ENCODE measurements at regions not wholly inside any gene's neighbourhood (a gene's known extent, or its start where the extent isn't known, plus 50 kb on each side); places are given as distances from the start of the nearest gene placed in this dataset.

GRCh38 chr12:69039911-69040310 is 106.9 kb upstream of the CPM start:
- Histone ChIP-seq H3K4me1 (peaks cover 0 to 15% (median 4%) of the 10 kb centered on the region in 4 donors), H3K27ac (no peak overlapping the region), H3K9me3 (no peaks in the 10 kb centered on the region), H3K27me3 (no peaks in the 10 kb centered on the region), H3K4me3 (no peak overlapping the region), H3K36me3 (no peaks in the 10 kb centered on the region)
- 66% methylated on average over 2 of the region's 2 CpGs for WGBS (ENCODE audit: insufficient coverage, low coverage, low lambda C conversion rate, missing lambda C conversion rate)
- peak in 3 of 4 donors; percentile 34 to 48 (median 42) for ATAC-seq
- intact Hi-C loops (cut with DNase I), result no loop called here
- no peak for DNase-seq
- TF ChIP-seq, protein P1, sequence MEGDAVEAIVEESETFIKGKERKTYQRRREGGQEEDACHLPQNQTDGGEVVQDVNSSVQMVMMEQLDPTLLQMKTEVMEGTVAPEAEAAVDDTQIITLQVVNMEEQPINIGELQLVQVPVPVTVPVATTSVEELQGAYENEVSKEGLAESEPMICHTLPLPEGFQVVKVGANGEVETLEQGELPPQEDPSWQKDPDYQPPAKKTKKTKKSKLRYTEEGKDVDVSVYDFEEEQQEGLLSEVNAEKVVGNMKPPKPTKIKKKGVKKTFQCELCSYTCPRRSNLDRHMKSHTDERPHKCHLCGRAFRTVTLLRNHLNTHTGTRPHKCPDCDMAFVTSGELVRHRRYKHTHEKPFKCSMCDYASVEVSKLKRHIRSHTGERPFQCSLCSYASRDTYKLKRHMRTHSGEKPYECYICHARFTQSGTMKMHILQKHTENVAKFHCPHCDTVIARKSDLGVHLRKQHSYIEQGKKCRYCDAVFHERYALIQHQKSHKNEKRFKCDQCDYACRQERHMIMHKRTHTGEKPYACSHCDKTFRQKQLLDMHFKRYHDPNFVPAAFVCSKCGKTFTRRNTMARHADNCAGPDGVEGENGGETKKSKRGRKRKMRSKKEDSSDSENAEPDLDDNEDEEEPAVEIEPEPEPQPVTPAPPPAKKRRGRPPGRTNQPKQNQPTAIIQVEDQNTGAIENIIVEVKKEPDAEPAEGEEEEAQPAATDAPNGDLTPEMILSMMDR (IDR thresholded peaks at IDR 0.05), result no peak
- no peak for TF ChIP-seq POLR2A (IDR thresholded peaks at IDR 0.05)

GRCh38 chr12:69042557-69042956 is 109.6 kb upstream of the CPM start:
- Histone ChIP-seq H3K9me3 (no peaks in the 10 kb centered on the region), H3K27ac (no peak overlapping the region), H3K4me3 (no peak overlapping the region), H3K4me1 (peaks cover 0 to 20% (median 8%) of the 10 kb centered on the region in 4 donors), H3K36me3 (no peaks in the 10 kb centered on the region), H3K27me3 (no peaks in the 10 kb centered on the region)
- DNase-seq, result no peak
- no peak for ATAC-seq
- TF ChIP-seq POLR2A (IDR thresholded peaks at IDR 0.05), result no peak
- TF ChIP-seq, protein P1 (IDR thresholded peaks at IDR 0.05), result no peak
- WGBS (ENCODE audit: insufficient coverage, low coverage, low lambda C conversion rate, missing lambda C conversion rate), result 93% methylated on average over 6 of the region's 6 CpGs
- intact Hi-C loops (cut with DNase I), result no loop called here

DNA sequence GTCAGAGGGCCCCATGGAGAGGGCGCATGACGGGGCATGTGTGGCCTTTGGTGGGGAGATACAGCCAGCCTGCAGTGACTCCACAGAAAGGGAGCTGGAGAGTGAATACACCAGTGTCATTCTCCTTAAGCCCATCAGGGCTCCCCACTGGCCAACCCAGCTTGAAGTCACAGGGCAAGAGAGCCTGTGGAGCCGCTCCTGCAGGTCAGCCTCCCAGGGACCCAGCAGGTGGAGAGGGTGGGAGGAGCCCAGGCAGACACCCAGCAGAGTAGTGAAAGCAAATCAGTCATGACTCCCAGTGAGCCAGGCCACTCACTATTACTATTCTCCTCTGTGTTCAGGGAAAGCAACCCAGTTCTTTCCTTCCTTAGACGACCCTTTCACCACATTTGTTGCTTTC is 110.0 kb upstream of the CPM start:
- Histone ChIP-seq H3K27ac (no peak overlapping the region), H3K36me3 (no peaks in the 10 kb centered on the region), H3K27me3 (no peaks in the 10 kb centered on the region), H3K9me3 (no peaks in the 10 kb centered on the region), H3K4me1 (peaks cover 0 to 23% (median 8%) of the 10 kb centered on the region in 4 donors), H3K4me3 (no peak overlapping the region)
- intact Hi-C loops (cut with DNase I), result no loop called here
- WGBS (ENCODE audit: insufficient coverage, low coverage, low lambda C conversion rate, missing lambda C conversion rate), result 80% methylated on average over 2 of the region's 4 CpGs
- DNase-seq (no peak), ATAC-seq (peak; percentile 25 to 59 (median 48))
- TF ChIP-seq POLR2A (IDR thresholded peaks at IDR 0.05), result no peak
- TF ChIP-seq, protein P1 (IDR thresholded peaks at IDR 0.05), result no peak

GRCh38 chr12:69044887-69045286 is 111.9 kb upstream of the CPM start:
- H3K36me3 ChIP-seq, result no peaks in the 10 kb centered on the region
- intact Hi-C loops (cut with DNase I), result no loop called here
- H3K4me1 ChIP-seq, result peaks cover 0 to 23% (median 8%) of the 10 kb centered on the region in 4 donors
- no peak for DNase-seq
- H3K27me3 ChIP-seq, result no peaks in the 10 kb centered on the region
- H3K4me3 ChIP-seq, result no peak overlapping the region
- 55% methylated on average over 2 of the region's 2 CpGs for WGBS (ENCODE audit: insufficient coverage, low coverage, low lambda C conversion rate, missing lambda C conversion rate)
- no peak for ATAC-seq
- H3K9me3 ChIP-seq, result no peaks in the 10 kb centered on the region
- no peak for TF ChIP-seq POLR2A (IDR thresholded peaks at IDR 0.05)
- TF ChIP-seq, protein P1 (IDR thresholded peaks at IDR 0.05), result no peak
- peak overlapping the region in 1 of 3 donors; percentile 89 for H3K27ac ChIP-seq

DNA sequence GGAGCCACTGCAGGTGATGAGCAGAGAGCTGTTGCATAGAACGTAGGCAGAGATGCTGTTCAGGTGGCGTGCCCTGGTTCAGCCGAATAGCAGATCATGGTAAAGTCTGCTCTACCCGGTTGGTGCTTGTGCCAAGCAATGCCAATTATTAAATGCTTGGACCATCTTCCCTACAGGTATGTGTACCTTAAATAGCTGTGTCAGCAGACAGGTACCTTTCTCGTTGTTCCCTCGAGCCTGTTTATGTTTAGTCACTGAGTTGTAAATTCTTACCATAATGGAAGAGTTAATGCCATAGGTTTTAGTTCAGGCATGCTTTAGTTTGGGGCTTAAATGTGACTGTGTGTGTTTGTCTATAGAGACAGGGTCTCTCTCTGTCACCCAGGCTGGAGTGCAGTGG is 112.5 kb upstream of the CPM start:
- DNase-seq (no peak), ATAC-seq (no peak)
- no peaks in the 10 kb centered on the region for H3K36me3 ChIP-seq
- H3K4me3 ChIP-seq, result no peak overlapping the region
- H3K27me3 ChIP-seq, result no peaks in the 10 kb centered on the region
- no peaks in the 10 kb centered on the region for H3K9me3 ChIP-seq
- H3K4me1 ChIP-seq, result peaks cover 0 to 23% (median 8%) of the 10 kb centered on the region in 4 donors
- peak overlapping the region in 2 of 3 donors; percentile 89 to 96 for H3K27ac ChIP-seq
- TF ChIP-seq POLR2A (IDR thresholded peaks at IDR 0.05), result no peak
- TF ChIP-seq, protein P1 (IDR thresholded peaks at IDR 0.05), result no peak
- intact Hi-C loops (cut with DNase I), result no loop called here
- 67% methylated on average over 3 of the region's 6 CpGs for WGBS (ENCODE audit: insufficient coverage, low coverage, low lambda C conversion rate, missing lambda C conversion rate)
